HG03095 (cell line): ENCODE measurements at regions not wholly inside any gene's neighbourhood (a gene's known extent, or its start where the extent isn't known, plus 50 kb on each side); places are given as distances from the start of the nearest gene placed in this dataset.

ENCODE experiments used
- ATAC-seq: cut with Tn5 transposase; IDR thresholded peaks from one replicate; pipeline ENCODE4 v1.9.1; 2021; ENCODE audit warnings: moderate library complexity; ENCODE audit not compliant: unreplicated experiment

DNA sequence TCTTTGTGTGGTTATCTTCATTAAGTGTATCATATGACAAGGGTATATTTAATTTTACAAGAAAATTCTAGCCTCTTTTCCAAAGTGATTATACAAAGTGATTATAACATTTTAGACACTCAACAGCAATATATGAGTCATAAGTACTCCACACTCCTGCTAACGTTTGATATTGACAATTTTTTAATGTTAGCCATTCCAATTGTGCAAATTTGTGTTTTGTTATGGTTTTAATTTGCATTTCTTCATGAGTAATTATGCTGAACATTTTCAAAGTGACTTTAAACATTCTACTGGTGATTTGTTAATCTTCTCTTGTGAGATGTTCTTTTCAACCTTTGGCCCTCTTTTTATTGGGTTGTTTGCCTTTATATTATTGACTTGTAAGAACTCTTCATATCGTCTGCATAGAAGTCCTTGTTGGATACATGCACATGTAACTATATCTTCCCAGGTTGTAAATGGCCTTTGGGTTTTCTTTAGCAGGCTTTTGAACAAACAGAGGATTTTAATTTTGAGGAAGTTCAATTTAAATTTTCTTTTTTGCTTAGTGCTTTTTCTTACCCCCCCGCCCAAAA is 771.6 kb upstream of the ZNF608 start:
- ATAC-seq = no peak

DNA sequence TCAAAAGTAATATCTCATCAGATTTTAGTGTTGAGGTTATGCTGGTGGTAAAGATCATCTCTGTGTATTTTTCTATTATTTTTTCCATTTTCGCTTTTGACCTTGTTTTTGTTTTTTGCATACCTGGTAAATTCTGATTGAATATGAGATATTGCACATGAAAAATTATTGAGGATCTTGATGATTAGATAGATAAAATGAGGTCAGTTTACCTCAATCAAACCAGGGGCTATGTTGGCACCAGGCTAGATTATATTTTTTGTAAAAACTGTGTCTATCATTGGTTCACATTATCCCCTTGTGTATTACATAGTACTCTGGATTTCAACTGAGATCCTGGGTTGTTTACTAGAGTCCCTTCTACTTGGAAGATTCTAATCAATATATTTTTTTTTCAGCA is 774.9 kb upstream of the ZNF608 start:
- ATAC-seq = no peak

DNA sequence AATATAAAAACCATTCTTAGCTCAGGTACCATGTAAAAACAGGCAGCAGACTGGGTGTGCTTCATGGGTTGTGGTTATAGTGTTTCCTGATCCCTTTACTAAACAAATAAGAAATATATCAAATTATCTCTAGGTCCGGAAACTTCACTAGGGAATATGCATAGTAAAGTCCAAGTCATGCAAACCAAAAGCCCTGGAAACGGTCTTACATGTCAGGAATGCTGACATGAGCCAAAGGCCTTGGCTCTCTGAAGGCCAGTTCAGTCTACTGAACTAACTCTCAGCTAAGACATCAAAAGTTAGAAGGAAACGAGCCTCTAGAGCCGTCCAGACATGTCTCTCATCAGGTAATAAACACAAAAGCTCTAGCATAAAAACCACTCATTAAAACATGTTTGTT is 778.9 kb upstream of the ZNF608 start:
- no peak for ATAC-seq

DNA sequence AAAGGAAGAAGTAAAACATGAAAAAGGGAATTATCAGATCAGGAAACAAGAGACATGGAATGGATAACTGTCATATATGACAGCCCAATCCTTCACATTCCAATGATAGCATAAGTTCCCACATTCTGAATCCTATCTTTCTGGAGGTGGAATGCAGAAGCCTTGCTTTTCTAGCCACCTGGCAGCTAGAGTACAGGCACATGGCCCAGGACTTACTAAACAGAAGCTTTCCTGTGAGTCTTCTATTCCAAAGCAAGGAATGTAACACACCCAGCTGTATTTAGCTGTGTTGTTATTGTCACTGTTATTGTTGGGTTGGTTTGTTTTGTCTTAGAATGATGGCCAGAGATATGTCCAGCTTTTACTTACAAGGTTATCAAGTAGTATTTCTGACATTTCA is 780.5 kb upstream of the ZNF608 start:
- ATAC-seq = no peak

DNA sequence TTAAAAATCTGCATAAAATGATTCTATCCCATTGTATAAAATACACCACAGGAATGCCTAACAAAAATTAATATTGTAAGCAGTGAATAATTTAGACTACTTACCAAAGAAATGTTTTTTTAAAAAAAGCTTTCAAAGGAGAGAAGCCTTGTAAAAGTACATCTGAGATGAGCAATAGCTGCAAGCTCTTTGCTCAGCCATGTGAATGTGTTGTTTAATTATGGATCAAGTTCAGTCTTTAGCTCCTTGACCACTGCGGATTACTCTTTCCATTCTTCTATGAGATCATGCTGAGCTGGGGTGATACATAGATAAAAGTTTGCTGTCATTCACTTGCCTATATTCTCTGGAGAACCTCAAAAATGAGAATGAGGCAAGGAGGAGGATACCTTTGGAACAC is 782.4 kb upstream of the ZNF608 start:
- ATAC-seq = no peak

DNA sequence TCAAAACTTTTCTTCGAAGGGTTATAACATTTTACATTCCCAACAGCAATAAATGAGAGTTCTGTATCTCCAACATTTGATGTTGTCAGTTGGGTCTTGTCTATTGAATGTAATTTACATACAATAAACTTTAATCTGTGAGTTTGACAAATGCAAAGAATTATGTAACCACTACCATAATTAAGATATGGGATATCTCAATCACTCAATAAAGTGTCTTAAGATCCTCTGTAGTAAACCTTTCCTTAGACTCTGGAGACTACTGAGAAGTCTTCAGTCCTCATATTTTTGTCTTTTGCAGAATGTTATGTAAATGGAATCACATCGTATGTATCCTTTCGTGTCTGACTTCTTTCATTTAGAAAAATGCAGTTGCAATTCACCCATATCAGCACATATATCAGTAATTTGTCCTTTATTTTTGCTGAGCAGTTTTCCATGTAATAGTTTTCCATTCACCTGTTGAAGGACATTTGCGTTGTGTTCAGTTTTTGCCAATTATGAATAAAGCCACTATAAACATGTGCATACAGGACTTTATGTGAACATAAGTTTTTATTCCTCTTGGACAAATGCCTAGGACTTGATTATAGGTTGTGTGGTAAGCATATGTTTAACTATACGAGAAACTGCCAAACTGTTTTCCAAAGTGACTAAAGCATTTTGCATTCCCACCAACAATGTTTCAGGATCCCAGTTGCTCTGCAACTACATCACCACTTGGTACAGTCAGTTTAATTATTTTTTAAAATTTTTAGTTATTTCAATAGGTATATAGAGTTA is 784.6 kb upstream of the ZNF608 start:
- ATAC-seq = no peak

DNA sequence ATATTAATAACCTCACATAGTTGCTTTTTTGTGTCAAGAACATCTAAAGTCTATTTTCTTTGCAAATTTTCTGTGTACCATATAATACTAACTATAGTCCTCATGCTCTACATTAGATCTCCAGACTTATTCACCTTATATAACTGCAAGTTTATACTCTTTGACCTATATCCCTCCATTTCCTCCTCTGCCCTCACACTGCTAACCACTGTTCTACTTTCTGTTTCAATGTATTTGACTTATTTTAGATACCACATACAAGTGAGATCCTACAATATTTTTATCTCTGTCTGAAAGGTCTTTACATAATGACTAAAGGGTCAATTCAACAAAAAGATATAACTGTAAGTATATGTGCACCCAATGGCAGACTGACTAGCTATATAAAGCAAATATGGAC is 789.7 kb upstream of the ZNF608 start:
- no peak for ATAC-seq

DNA sequence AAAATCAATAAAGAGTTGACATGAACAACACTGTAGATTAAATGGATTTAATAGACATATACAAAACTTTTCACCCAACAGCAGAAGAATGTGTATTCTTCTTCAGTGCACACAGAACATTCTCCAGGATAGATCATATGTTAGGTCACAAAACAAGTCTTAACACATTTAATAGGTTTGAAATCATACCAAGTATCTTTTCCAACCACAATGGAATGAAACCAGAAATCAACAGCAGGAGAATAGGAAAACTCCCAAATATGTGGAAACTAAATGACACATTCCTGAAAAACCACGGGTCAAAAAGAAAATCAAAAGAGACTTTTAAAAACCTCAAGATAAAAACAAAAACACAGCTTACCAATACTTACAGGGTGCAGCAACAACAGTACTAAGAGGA is 790.1 kb upstream of the ZNF608 start:
- no peak for ATAC-seq

DNA sequence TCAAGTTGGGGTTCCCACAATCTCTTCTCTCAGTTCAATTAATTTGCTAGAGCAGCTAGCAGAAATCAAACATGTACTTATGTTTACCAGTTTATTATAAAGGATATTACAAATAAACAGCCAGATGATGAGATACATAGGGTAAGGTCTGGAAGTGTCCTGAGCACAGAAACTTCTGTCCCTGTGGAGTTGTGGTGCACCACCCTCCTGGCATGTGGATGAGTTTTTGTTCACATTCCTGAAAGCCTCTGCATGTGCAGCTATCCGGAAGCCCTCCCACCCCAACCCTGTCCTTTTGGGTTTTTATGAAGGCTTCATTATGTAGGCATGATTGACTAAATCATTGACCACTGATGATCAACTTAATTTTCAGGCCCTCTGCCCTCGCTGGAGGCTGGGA is 791.2 kb upstream of the ZNF608 start:
- ATAC-seq = no peak

DNA sequence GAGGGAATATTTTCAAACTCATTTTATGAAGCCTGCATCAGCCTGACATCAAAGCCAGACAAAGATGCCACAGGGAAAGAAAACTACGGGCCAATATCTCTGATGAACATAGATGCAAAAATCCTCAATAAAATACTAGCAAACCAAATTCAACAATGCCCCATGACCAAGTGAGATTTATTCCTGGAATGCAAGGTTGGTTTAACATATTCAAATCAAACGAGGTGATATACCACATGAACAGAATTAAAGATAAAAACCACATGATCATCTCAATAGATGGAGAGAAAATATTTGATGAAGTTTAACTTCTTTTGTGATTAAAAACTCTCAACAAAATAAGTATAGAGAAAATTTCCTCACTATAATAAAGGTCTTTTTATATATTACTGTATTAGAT is 792.0 kb upstream of the ZNF608 start:
- ATAC-seq = no peak

DNA sequence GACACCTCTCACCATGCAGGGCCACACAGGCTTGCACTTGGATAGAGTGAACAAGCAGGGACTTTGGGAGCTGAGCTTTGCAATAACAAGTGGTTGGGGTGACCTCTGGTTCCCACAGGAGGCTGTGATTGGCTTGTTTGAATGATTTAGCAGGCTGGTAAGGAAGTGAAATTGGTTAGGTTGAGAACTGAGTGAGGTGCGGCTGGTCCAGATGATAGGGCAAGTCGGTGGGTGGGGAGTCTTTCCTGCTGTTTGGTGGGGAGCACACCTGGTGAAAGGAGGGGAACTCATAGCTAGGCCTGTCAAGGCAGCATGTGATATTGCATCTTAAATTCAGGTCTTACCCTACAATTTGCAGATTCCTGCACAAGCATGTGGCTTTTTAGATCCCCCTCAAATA is 794.6 kb upstream of the ZNF608 start:
- ATAC-seq = no peak

DNA sequence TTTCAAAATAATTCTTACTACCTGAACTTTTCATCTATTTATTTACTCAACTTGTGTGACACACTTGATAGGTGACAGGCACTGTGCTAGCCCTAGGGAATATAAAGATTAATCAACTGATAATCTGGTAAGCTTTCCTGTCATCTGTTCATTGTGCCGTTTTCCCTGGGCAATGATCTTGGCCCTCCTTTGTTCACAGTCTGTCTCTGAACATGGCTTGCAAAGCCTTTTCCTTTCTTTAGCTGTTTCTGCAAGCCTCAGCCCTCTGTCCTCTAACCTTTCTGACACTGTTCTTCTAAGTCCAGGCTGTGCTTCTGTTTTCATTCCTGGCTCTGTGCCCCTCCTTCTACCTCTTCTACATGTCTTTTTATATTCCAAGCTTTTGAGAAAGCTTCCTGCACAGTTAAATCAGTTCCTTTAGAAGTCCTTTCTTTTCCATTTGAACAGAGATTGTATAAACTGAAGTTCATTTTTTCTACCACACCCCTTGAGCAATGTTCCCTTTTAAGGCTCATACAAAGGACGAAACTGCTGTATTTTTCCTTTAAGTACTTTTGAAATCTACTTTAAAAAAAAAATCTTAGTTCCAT is 803.0 kb upstream of the ZNF608 start:
- no peak for ATAC-seq

DNA sequence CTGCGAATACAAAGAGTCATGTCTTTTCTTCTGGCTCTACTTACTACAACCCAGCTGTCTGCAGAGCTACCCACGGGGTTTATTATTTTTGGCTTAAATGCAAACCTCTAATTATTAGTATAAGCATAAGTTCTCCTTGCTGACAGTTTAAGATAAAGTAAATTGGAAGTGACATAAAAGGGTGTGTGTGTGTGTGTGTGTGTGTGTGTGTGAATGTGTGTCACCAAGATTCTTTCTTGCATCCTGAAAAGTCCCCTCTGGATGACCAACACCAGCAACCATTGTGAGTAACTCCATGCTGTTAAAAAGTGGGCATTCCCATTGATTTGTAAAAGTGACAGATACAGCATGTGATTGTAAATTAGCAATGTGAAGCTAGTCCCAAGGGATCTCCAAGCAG is 803.8 kb upstream of the ZNF608 start:
- no peak for ATAC-seq

DNA sequence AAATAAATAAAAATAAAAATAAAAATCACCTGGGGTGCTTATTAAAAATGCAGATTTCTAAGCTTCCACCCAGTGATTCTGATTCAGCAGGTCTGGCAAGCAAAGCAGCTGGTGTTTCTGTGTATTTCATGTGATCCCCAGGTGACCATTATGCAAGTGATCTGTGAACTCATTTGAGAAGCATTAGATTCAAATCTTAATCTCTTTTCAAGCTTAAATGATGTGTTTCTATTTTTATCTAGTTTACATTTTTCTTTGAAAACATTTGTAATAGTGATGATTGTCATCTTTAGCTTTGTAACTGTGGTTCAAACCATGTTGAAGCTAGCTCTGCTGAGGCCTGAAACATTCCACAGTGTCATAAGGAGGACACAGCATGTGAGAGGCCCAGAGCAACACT is 804.8 kb upstream of the ZNF608 start:
- no peak for ATAC-seq

DNA sequence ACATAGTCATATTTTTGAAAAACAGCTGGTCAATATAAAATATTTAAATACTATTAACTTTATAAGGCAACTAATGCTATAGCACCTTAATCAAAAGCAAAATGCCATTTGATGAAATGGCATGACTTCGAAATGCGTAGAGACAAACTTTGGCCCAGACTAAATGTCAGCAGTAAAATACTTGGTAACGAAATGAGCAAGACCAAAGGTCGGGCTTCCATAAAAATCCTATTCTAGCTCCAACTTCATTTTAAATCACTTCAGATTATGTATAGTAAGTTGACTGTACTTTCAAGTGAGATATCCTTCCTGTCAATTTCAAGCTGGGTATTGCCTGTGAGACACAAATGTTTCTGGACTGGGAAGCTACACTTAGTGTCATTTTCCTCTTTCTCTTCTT is 805.4 kb upstream of the ZNF608 start:
- ATAC-seq = no peak

DNA sequence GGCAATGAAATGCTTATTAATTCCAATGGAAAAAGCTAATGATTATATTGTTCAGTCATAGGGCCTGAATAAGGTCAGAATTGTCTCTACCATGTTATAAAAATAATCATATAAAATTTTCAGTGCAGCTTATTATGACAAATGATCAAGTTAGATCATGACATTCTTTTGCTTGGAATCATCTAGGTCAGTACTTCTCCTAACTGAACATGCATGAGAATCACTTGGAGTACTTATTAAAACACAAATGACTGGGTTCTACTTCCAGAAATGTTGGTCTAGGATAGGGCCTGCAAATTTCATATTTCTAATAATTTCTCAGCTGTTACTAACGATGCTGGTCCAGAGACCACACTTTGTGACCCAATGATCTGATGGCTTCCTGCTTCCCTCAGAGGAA is 806.0 kb upstream of the ZNF608 start:
- no peak for ATAC-seq

DNA sequence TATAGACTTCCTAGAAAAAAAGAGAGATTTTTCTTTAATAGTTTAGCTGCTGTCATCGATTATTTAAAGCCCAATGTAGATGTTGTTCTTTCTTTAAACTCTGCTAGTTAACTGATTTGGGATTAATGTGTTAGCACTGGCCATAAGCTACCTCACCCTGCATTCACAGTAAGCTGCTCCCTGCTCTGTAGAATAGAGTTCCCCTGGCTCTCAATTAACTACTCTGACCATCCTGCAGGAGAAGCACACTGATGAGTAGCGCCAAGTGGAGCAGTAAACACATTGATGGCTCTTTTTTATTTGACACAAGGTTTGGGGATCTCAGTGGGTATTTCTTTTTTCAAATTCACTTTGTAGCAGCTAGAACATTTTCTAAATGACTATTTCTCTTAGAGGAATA is 807.9 kb upstream of the ZNF608 start:
- ATAC-seq = no peak

DNA sequence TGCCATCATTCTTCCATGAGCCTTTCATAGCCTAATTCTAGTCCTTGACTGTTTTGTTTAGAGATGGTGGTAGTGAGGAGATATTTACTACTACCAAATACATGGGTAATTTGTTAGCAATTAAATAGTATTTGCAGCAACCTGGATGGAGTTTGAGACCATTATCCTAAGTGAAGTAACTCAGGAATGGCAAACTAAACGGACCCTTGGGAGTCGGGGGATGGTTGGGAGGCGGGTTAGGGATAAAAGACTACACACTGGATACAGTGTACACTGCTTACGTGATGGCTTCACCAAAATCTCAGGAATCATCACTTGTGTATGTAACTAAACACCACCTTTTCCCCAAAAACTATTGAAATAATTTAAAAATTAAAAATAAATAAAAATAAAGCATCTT is 809.2 kb upstream of the ZNF608 start:
- no peak for ATAC-seq

DNA sequence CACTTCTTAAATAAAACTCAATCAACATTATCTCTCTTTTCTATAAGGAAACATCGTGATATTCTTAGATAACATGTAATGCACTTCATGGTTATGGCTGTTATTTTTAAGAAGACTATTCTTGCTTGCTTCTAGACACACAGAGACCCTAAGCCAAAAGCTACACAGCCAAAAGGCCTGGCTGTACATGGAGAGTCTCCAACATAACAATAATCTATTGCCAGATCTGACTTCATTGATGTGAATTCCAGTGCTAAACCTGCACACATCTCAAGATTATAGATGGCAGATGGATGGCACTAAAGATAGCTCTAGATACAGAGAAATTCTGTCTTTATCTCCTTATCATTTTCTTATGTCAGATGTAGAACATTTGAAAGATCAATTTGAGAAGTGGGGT is 811.6 kb upstream of the ZNF608 start:
- no peak for ATAC-seq

DNA sequence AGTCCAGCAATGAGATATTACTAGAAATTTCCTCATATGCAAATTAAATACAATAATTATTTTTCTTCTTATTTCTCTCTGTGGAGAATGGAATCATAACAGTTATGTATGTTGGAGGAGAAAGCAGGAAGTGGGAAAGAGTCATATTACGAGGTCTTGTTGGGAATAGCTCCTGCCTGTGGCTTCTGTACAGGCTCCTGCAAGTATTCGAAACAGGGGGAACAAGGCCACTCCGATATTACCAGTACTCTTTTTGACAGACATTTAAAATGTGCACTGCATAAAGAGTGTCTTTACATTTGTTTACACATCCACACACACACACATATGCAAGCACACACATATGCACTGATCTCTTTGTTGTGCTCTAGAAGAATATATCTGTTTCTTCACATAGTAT is 812.0 kb upstream of the ZNF608 start:
- no peak for ATAC-seq

DNA sequence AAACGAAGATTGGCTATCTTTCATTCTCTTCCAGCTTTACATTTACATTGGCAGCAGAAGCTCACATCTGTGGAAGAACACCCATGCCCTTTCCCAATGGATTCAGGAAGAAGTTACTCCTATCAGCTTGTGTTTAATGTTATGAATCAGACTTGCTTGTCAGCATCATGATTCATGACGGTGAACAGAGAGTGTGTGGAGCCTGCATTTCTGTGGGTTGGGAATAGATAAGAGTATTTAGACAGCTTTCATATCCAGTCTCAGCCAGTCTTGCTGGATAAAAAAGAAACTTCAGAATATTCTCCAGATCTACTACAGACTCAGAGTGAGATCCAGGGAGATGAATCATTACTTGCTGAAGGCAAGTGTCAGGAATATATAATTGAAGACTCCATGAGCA is 812.9 kb upstream of the ZNF608 start:
- no peak for ATAC-seq

DNA sequence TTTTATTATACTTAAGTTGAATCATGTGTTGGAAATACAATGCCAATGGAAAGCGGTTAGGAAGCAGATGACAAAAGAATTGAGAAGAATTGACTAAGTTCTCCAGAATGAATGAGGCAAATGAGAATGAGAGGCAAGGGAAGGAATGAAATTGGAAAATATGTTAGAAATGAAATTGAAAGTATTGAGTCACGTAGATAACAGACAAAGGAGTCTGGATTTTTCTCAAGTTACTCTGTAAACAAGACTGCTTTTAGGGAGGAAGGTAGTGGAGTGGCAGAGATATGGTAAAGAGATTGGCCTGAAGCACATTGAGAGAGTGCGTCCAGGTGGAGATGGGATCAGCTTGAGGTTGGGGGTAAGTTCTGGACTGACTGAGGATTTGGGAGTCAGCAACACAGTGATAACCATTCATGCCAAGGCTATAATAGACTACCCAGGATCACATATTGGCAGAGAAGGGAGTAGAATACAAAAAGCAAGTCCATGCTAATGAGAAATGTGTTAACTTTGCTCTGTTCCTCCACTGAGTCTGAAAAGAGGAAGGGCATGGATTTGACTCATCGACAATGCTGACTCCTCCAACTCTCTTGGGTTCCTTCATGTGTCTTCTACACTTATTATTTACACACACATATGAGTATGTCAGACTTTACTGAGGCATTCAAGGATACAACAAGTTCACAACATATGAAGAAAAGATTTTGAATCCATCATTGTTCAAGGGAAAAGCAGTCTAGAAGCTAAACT is 814.2 kb upstream of the ZNF608 start:
- no peak for ATAC-seq
